ENCODE measurements at regions not wholly inside any gene's neighbourhood (a gene's known extent, or its start where the extent isn't known, plus 50 kb on each side); places are given as distances from the start of the nearest gene placed in this dataset.

DNA sequence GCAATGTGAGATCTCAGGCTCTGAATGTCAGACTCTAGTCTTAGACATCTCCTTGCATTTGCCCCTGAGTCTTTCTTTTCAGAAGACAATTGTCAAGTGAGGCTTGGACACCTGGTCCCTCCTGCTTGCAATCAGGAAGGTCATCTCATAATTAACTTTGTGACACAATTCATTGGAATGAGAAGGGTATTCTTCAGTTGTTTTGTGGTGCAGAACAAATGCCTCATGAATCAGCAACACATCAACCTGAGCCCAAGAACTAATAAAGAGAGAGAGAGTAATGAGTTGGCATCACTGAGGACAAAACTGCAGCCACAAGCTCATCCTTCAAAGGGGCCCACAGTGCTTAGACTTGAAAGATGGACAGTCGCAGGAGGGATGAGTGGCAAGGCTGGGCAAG, 375.8 kb downstream of the INSC start:
- no peak for DNase-seq

DNA sequence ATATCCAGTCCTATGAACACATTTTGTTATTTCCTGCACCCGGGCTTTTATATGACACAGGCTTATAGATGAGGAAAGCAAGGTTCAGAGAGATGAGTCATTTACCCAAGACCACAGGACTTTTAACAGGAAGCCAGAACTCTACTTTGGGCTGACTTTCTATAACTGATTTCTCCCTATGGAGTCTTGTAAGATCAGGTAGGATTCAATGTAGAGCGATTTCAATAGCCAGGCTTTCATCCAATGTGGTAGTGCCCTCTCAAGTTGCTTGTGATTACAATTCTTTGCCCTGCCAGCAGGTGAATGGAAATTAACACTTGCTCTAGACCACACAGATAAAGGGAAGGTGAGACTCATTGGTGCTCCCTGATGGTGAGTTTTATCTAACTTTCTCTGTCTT, 378.3 kb downstream of the INSC start:
- no peak for DNase-seq

DNA sequence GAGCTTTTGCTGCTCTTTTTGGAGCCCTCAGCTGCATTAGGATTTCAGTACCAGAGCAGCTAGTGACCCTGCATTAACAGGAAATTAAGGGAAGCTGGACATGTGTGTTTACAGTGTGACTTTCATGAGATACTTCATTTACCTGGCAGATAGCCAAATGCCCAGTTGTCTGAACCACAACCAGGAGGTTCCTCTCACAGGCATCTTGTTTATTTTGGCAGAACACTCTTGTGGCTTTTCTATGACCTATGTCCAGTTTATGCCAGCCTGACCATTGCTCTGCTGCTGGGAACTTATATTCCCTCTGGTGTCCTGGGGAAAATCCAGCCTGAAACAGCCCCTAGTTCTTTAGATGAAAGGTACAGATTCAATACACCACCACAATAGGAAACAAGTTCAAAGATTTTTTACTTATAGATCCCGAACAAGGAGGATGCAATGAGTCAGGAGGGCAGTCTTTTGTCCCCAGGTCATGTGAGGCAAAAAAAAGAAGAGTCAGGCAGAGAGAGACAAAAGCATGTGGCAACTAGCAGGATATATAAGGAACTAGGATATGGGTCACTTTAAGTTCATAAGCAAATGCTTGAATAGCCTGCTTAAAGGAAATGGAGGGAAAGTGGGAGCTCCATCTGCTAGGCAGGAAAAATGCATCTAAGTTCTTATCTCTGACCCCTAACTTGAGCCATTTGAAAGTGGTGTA, 379.3 kb downstream of the INSC start:
- no peak for DNase-seq

GRCh38 chr11:15494740-15495139, 380.0 kb downstream of the INSC start:
- DNase-seq, result no peak

- DNase-seq, result no peak
These were observed 380.7 kb downstream of the INSC start for GRCh38 chr11:15495462-15495861.

GRCh38 chr11:15497366-15497765, 382.6 kb downstream of the INSC start:
- no peak for DNase-seq

GRCh38 chr11:15499674-15500073, 385.0 kb downstream of the INSC start:
- no peak for DNase-seq

GRCh38 chr11:15500643-15501042, 385.9 kb downstream of the INSC start:
- no peak for DNase-seq

- no peak for DNase-seq
These were observed 386.8 kb downstream of the INSC start for GRCh38 chr11:15501566-15501965.

DNA sequence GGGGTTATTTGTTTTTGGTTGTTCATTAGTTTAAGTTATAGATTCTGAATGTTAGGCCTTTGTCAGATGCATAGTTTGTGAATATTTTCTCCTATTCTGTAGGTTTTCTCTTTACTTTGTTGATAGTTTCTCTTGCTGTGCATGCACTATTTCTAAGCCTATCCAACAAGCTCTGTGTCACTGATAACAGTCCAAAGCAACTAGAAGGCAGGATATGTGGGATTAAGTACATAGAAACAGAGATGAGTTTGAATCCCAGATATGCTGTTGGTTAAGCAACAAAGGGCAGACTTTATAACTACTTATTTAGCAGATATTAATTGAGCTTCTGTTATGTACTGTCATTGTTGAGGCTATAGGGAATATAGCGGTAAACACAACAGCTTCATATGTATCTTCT, 390.4 kb downstream of the INSC start:
- DNase-seq, result no peak

DNA sequence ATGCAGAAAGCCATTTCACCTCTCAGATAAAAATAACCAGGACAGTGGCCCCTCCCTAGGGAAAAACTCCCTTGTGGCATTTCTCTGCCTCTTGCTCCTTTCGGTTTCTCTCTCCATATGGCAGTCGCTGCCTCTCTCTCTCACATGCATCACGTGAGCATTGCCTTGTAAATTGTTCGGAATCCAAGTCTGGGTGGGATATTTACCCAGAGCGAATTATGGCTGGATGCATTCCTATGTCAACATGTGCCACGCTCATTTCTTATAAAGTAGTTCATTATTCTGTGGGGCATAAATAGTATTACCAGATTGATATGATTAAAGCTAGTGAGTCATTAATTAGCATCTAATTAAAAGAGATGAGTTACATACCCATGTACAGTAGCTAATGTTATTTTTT, 392.9 kb downstream of the INSC start:
- DNase-seq, result no peak

DNA sequence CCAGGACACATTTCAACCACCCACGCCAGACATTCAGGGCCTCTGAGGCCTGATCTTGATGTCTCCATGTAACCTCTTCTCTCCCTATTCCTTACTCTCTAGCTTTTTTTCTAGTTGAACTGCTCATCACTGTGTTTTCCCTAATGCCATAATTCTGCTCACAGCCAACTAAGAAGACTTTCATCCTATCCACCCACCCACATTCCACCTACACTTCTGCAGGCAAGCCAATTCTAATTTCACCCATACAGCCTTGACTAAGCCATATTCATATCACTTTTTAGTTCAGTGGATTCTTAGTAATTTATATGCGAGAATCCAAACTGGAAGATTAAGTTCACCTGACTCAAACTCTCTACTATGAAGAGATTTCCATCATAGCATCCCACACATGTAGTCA, 394.4 kb downstream of the INSC start:
- no peak for DNase-seq

DNA sequence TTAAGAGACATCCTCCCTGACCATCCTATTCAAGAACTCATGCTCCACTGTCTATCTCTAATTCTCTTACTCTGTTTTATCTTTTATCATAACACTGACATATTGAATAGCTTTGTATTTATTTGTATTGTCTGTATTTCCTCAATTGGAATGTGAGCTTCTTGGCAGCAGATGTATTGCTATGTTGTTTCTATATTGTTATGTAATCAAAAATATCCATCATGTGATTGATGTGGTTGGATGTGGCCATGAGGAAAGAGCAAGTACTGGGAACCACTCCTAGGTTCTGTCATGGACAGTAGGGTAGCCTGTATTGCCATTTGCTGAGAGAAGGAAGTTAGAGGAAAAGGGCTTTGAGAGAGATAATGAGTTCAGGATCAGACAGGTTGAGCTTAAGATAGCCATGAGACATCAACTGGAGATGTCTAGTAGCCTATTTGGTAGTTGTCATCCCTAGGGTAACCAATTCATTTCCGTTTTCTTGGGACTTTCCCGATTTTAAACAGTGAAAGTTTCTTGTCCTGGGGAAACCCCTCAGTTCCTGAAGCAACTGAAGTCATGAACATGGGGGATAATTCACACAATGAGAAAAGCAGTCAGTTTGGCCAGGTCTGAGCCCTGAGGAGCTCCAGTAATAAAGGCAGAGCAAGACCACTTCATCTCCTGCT, 404.5 kb downstream of the INSC start:
- no peak for DNase-seq

- DNase-seq, result no peak
These were observed 405.2 kb downstream of the INSC start for GRCh38 chr11:15519911-15520310.

- DNase-seq, result no peak
These were observed 408.8 kb downstream of the INSC start for GRCh38 chr11:15523543-15523942.

GRCh38 chr11:15525582-15525981, 410.9 kb downstream of the INSC start:
- DNase-seq, result no peak

- no peak for DNase-seq
These were observed 411.3 kb downstream of the INSC start for GRCh38 chr11:15526032-15526431.

DNA sequence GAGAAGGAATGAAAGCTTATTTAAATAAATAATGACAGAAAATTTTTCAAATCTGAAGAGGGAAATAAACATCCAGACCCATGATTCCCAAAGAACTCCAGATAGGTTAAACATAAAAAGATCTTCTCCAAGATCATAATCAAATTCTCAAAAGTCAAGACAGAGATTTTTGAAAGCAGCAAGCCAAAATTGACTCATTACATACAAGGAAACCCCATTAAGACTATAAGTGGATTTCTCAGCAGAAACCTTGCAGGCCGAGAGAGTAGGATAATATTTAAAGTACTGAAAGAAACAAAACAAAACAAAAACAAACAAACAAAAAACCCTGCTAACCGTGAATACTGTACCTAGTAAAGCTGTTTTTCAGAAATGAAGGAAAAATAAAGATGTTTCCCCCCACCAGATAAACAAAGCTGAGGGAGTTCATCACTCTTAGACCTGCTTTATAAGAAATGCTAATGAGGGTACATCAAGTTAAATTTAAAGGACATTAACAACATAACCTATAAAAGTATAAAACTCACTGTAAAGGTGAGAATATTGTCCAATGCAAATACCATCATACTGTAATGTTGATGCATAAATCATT, 412.2 kb downstream of the INSC start:
- no peak for DNase-seq

DNA sequence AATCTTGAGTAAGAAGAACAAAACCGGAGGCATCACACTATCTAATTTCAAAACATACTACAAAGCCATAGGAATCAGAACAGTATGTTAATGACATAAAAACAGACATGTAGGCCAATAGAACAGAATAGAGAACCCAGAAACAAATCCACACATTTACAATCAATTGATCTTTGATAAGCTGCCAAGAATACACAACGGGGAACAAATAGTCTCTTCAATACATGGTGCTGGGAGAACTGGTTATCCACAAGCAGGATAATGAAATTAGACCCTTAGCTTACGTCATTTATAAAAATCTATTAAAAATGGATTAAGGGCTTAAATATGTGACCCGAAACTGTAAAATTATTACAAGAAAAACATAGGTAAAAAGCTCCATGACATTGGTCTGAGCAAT, 417.7 kb downstream of the INSC start:
- DNase-seq, result no peak

DNA sequence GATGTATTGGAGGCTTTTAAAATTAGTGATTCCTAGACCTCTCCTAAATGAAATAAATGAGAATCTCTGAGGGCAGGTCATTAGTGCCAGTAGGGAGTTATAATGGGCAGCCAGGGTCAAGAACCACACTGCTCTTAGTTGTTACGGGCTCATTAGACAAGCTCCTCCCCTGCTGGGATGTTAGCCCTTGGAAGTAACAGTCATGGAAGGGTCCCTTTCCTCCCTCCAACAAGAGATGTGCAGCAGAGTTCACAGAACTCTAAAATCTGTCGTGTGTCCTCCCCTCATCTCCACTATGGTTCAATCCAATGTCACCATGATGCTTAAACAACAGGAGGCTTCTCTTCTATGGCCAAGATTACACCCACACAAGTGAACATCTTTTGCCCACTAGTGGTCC, 419.5 kb downstream of the INSC start:
- no peak for DNase-seq

DNA sequence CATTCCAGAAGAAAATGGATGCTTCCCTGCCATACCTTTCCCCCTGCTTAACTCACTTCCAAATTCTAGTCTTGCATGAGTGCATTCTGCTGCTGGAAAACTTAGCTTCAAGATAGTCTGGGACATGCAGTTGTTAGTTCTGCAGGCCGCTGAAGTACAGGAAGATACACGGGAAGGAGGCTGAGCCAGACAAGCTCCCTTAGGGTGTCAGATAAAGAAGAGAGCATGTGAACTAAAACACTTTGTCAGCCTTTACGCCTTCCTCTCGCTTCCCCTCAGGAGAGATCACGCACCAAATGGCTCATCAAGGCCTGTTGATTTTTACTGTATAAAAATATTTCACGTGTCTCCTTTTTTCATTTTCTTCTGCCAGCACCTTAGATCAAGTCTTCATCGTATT, 420.7 kb downstream of the INSC start:
- no peak for DNase-seq

GRCh38 chr11:15536438-15536837, 421.7 kb downstream of the INSC start:
- DNase-seq, result no peak

DNA sequence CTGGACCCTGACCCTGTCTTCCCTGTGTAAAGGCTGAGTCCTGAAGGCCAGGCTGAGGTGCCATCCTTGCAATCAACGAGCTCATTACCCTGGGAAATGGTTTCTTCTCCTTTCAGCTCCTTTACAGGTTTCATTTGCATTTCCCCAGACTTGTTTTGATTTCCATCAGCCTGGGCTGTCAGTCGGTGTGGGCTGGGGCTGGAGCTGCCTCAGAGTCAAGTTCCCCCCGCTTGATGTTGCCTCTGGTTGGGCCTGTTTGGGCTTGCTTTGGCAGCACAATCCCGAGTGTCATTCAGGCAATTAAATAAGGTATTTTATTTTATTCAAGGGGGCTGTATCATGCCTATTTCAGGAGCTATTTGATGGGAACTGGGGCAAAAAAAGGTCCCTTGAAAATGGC, 424.9 kb downstream of the INSC start:
- no peak for DNase-seq

DNA sequence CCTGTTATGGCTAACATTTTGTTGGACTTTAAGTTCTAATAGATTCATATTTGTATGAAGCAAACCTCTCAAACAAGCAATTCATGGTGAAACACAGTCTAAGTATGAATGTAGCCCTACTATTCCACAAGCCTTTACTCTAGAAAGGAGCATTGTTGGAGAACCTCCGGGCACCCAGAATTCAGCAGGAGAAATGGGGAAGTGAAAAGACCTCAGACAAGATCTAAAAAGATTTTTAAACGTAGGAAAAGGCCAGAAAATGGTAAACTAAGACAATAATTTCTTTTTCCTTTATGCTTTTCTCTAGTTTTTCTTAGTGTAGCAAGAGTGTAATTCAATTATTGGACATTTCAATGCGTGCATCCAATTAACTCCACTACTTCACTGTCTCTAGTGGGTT, 426.4 kb downstream of the INSC start:
- no peak for DNase-seq

DNA sequence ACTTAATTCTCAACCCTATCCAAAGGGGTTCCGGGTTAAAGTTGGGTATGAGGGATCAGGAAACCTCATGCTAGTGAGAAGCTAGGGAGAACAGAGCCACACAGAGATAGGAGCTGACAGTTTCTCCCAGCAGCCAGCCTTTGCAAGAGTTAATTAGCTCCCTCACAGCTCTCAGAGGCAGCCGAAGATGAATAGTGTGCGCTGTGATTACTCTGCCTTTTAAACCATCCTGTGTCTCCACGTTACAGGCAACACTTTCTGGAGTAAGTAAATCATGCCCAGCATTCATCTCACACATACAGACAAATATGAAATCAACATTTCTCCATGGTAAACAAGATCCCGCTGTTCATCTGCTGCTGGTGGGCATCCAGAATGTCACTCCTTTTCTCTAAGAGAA, 429.6 kb downstream of the INSC start:
- DNase-seq, result no peak
